Astrocyte (in vitro differentiated cells and primary cell): ENCODE measurements at regions not wholly inside any gene's neighbourhood (a gene's known extent, or its start where the extent isn't known, plus 50 kb on each side); places are given as distances from the start of the nearest gene placed in this dataset.

Source experiments
- DNase-seq: peaks from one replicate; pipeline ENCODE4 v3.0.0-alpha.2; 2010; ENCODE audit warnings: low read depth
- FAIRE-seq: peaks from 2 replicates; lab custom pipeline; 2011; peaks lifted over from hg19 to GRCh38; lab: Jason Lieb, UNC
- H2AFZ ChIP-seq: 2 replicates; pipeline ENCODE4 v1.6.0; 2012; ENCODE audit warnings: low read depth, low read length, inconsistent platforms
- H3K27ac ChIP-seq: 2 replicates; pipeline ENCODE4 v1.5.1; 2011; ENCODE audit warnings: low read depth, low read length, inconsistent platforms
- H3K27me3 ChIP-seq: 2 replicates; pipeline ENCODE4 v1.6.0; 2011; ENCODE audit warnings: low read length, inconsistent platforms; ENCODE audit not compliant: insufficient read depth
- H3K36me3 ChIP-seq: 2 replicates; pipeline ENCODE4 v1.5.1; 2011; ENCODE audit warnings: low read length, inconsistent platforms; ENCODE audit not compliant: insufficient read depth
- H3K4me1 ChIP-seq: 2 replicates; pipeline ENCODE4 v1.5.1; 2011; ENCODE audit warnings: low read length, inconsistent platforms; ENCODE audit not compliant: insufficient read depth
- H3K4me2 ChIP-seq: 2 replicates; pipeline ENCODE4 v1.6.0; 2012; ENCODE audit warnings: low read length, inconsistent platforms
- H3K4me3 ChIP-seq: 2 replicates; pipeline ENCODE4 v1.5.1; 2011; ENCODE audit warnings: low read depth, mild to moderate bottlenecking, low read length, inconsistent platforms; ENCODE audit not compliant: insufficient read depth
- H3K79me2 ChIP-seq: 2 replicates; pipeline ENCODE4 v1.6.0; 2012; ENCODE audit warnings: mild to moderate bottlenecking, low read length, inconsistent platforms; ENCODE audit not compliant: insufficient read depth
- H3K9ac ChIP-seq: 2 replicates; pipeline ENCODE4 v1.6.0; 2012; ENCODE audit warnings: mild to moderate bottlenecking, low read length, inconsistent platforms
- H3K9me3 ChIP-seq: 2 replicates; pipeline ENCODE4 v1.5.1; 2012; ENCODE audit warnings: low read depth, mild to moderate bottlenecking, low read length, inconsistent platforms; ENCODE audit not compliant: insufficient read depth
- H4K20me1 ChIP-seq: 2 replicates; pipeline ENCODE4 v1.6.0; 2012; ENCODE audit warnings: low read length, inconsistent platforms; ENCODE audit not compliant: insufficient read depth
- H3K27ac Mint-ChIP-seq: one replicate; pipeline ENCODE4 v1.8.0; 2021; ENCODE audit warnings: mild to moderate bottlenecking, mixed read lengths; ENCODE audit not compliant: unreplicated experiment
- H3K27me3 Mint-ChIP-seq: one replicate; pipeline ENCODE4 v1.8.0; 2021; ENCODE audit warnings: low read depth, mixed read lengths; ENCODE audit not compliant: unreplicated experiment
- H3K36me3 Mint-ChIP-seq: one replicate; pipeline ENCODE4 v1.8.0; 2021; ENCODE audit warnings: low read depth, mixed read lengths; ENCODE audit not compliant: unreplicated experiment
- H3K4me1 Mint-ChIP-seq: one replicate; pipeline ENCODE4 v1.8.0; 2021; ENCODE audit warnings: low read depth, mixed read lengths; ENCODE audit not compliant: unreplicated experiment
- H3K4me3 Mint-ChIP-seq: one replicate; pipeline ENCODE4 v1.8.0; 2021; ENCODE audit warnings: mild to moderate bottlenecking, moderate library complexity, mixed read lengths; ENCODE audit not compliant: unreplicated experiment
- H3K9me3 Mint-ChIP-seq: one replicate; pipeline ENCODE4 v1.8.0; 2021; ENCODE audit warnings: mild to moderate bottlenecking, mixed read lengths; ENCODE audit not compliant: unreplicated experiment
- EZH2 ChIP-seq: IDR thresholded peaks from 2 replicates; pipeline ENCODE4 v1.6.1; 2012; ENCODE audit warnings: mild to moderate bottlenecking, low read length, inconsistent platforms; ENCODE audit not compliant: insufficient read depth
- TF ChIP-seq, protein P1 (sequence below): IDR thresholded peaks from 2 replicates; pipeline ENCODE4 v1.5.1; 2011; ENCODE audit warnings: low read depth, mild to moderate bottlenecking, inconsistent platforms, low read length, moderate library complexity; ENCODE audit not compliant: insufficient read depth

DNA sequence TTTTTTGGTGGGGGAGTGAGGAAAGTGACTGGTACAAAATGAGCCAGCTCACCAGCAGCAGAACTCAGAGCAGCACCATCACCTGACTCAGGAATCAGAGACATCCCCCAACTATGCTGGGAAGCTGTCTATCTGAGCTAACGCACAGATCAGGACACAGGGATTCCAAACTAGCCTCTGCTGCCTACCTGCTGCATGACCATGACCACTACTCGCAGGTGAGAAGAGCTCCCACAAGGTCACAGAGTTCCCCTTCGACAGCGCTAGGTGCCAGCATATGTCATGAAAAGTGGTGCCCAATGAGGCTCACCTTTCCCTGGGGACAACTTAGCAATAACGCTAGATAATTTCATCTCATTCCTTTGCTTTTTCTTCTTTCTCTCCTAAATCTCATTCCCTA lies 662.6 kb upstream of the CPEB2 start:
- FAIRE-seq (no peak), DNase-seq (no peak)
- no peak overlapping the region for H3K27ac Mint-ChIP-seq
- no peaks in the 10 kb centered on the region for H3K9me3 Mint-ChIP-seq
- Histone ChIP-seq H2AFZ (no peak overlapping the region), H3K9ac (no peak overlapping the region), H3K4me3 (no peak overlapping the region), H3K9me3 (no peaks in the 10 kb centered on the region), H3K27me3 (no peaks in the 10 kb centered on the region), H3K79me2 (no peaks in the 10 kb centered on the region), H3K36me3 (no peaks in the 10 kb centered on the region), H3K4me2 (no peak overlapping the region), H3K27ac (no peak overlapping the region), H3K4me1 (no peaks in the 10 kb centered on the region), H4K20me1 (no peaks in the 10 kb centered on the region)
- no peak overlapping the region for H3K4me3 Mint-ChIP-seq
- peaks cover 2% of the 10 kb centered on the region for H3K27me3 Mint-ChIP-seq
- TF ChIP-seq, protein P1, sequence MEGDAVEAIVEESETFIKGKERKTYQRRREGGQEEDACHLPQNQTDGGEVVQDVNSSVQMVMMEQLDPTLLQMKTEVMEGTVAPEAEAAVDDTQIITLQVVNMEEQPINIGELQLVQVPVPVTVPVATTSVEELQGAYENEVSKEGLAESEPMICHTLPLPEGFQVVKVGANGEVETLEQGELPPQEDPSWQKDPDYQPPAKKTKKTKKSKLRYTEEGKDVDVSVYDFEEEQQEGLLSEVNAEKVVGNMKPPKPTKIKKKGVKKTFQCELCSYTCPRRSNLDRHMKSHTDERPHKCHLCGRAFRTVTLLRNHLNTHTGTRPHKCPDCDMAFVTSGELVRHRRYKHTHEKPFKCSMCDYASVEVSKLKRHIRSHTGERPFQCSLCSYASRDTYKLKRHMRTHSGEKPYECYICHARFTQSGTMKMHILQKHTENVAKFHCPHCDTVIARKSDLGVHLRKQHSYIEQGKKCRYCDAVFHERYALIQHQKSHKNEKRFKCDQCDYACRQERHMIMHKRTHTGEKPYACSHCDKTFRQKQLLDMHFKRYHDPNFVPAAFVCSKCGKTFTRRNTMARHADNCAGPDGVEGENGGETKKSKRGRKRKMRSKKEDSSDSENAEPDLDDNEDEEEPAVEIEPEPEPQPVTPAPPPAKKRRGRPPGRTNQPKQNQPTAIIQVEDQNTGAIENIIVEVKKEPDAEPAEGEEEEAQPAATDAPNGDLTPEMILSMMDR, result no peak
- no peak for TF ChIP-seq EZH2
- H3K4me1 Mint-ChIP-seq, result peaks cover 17% of the 10 kb centered on the region
- H3K36me3 Mint-ChIP-seq, result no peaks in the 10 kb centered on the region

DNA sequence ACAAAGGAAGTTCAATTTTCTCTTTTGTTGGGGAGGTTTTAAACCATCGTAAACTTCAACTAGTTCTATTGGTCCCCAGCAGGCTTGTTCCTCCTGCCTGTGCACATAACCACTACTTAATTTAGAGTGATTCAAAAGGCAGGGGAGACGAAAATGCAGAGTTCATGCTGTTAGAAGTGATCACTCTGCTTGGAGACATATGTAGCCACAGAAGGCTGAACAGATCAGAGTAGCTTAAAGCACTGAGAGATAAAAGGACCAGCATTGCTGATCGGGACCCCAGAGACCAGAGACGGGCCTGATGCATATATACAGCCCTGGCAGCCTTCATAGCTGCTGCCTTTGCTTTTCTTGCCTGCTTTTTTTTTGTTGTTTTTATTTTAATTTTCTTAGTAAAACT lies 662.0 kb upstream of the CPEB2 start:
- H3K9me3 Mint-ChIP-seq, result no peaks in the 10 kb centered on the region
- Histone ChIP-seq H3K9ac (no peak overlapping the region), H3K4me3 (no peak overlapping the region), H2AFZ (no peak overlapping the region), H3K27me3 (no peaks in the 10 kb centered on the region), H3K27ac (no peak overlapping the region), H3K79me2 (no peaks in the 10 kb centered on the region), H3K4me2 (no peak overlapping the region), H3K4me1 (no peaks in the 10 kb centered on the region), H3K9me3 (no peaks in the 10 kb centered on the region), H4K20me1 (no peaks in the 10 kb centered on the region), H3K36me3 (no peaks in the 10 kb centered on the region)
- H3K4me3 Mint-ChIP-seq, result no peak overlapping the region
- H3K4me1 Mint-ChIP-seq, result peaks cover 20% of the 10 kb centered on the region
- TF ChIP-seq, protein P1, result no peak
- TF ChIP-seq EZH2, result no peak
- DNase-seq, result no peak
- H3K27me3 Mint-ChIP-seq, result peaks cover 2% of the 10 kb centered on the region
- H3K36me3 Mint-ChIP-seq, result no peaks in the 10 kb centered on the region
- H3K27ac Mint-ChIP-seq, result no peak overlapping the region
- FAIRE-seq, result no peak

DNA sequence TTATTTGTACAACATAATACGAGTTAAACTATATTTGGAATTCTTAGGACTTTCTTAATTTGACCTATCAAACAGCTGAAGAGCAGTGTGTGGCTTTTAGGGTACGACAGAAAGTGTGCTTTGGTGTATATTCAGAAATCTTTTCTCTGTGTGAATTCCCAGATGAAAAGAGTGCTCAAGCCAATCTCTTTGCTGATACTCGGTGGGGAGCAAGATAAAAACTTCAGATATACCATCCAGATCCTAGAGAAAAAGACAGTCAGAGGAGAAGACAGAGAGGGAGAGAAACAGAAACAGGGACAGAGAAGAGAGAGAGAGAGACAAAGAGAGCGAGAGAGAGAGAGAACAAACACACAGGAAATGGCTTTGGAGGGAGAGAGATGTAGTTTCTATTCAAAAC lies 658.3 kb upstream of the CPEB2 start:
- Histone ChIP-seq H3K4me1 (no peaks in the 10 kb centered on the region), H3K27ac (no peak overlapping the region), H4K20me1 (no peaks in the 10 kb centered on the region), H3K4me2 (no peak overlapping the region), H3K79me2 (no peaks in the 10 kb centered on the region), H3K4me3 (no peak overlapping the region), H2AFZ (no peak overlapping the region), H3K27me3 (no peaks in the 10 kb centered on the region), H3K9ac (no peak overlapping the region), H3K36me3 (no peaks in the 10 kb centered on the region), H3K9me3 (no peaks in the 10 kb centered on the region)
- peaks cover 7% of the 10 kb centered on the region for H3K4me1 Mint-ChIP-seq
- no peak overlapping the region for H3K27ac Mint-ChIP-seq
- H3K36me3 Mint-ChIP-seq, result no peaks in the 10 kb centered on the region
- no peak overlapping the region for H3K4me3 Mint-ChIP-seq
- H3K9me3 Mint-ChIP-seq, result no peaks in the 10 kb centered on the region
- no peak for TF ChIP-seq EZH2
- TF ChIP-seq, protein P1, result no peak
- no peak for DNase-seq
- FAIRE-seq, result no peak
- H3K27me3 Mint-ChIP-seq, result peaks cover 2% of the 10 kb centered on the region
